Naive B cell (primary cell): ENCODE measurements at regions not wholly inside any gene's neighbourhood (a gene's known extent, or its start where the extent isn't known, plus 50 kb on each side); places are given as distances from the start of the nearest gene placed in this dataset.
A peak's percentile ranks its signal among the peaks of the same experiment; 100 is the strongest.
"Not testable (repeated sequence)": the region's sequence is repeated elsewhere in the genome, so short reads cannot be mapped to it uniquely, and the experiment has no call there.

Experiments
- ATAC-seq, 2 donors: fragments of 150-1000 bp; cut with Tn5 transposase; 2 replicates each; pipeline ENCODE4 v1.10.0; 2021; ENCODE audit warnings: low read depth in 2 of 2, mild to moderate bottlenecking in 2 of 2, moderate library complexity in 2 of 2
- DNase-seq: peaks from one replicate; pipeline ENCODE4 v3.0.0; 2022
- H3K27ac Mint-ChIP-seq, 6 donors: one replicate each; pipeline ENCODE4 v1.8.0; 2020 to 2022; ENCODE audit warnings: mild to moderate bottlenecking in 6 of 6, mixed read lengths in 6 of 6, moderate library complexity in 5 of 6, inconsistent platforms in 2 of 6
- H3K27me3 Mint-ChIP-seq, 3 donors: one replicate each; pipeline ENCODE4 v1.8.0; 2021 to 2022; ENCODE audit warnings: mixed read lengths in 3 of 3, mild to moderate bottlenecking in 1 of 3
- H3K36me3 Mint-ChIP-seq, 2 donors: one replicate each; pipeline ENCODE4 v1.8.0; 2020 to 2022; ENCODE audit warnings: mixed read lengths in 2 of 2, inconsistent platforms in 1 of 2, mild to moderate bottlenecking in 1 of 2
- H3K4me1 Mint-ChIP-seq, 3 donors: one replicate each; pipeline ENCODE4 v1.8.0; 2020 to 2022; ENCODE audit warnings: mixed read lengths in 3 of 3, inconsistent platforms in 1 of 3, mild to moderate bottlenecking in 1 of 3, moderate library complexity in 1 of 3
- H3K4me3 Mint-ChIP-seq, 8 donors: one replicate each; pipeline ENCODE4 v1.8.0; 2020 to 2022; ENCODE audit warnings: mild to moderate bottlenecking in 8 of 8, mixed read lengths in 8 of 8, moderate library complexity in 8 of 8, inconsistent platforms in 2 of 8
- H3K9me3 Mint-ChIP-seq, 7 donors: one replicate each; pipeline ENCODE4 v1.8.0; 2020 to 2022; ENCODE audit warnings: mixed read lengths in 7 of 7, mild to moderate bottlenecking in 5 of 7, inconsistent platforms in 2 of 7, moderate library complexity in 1 of 7

DNA sequence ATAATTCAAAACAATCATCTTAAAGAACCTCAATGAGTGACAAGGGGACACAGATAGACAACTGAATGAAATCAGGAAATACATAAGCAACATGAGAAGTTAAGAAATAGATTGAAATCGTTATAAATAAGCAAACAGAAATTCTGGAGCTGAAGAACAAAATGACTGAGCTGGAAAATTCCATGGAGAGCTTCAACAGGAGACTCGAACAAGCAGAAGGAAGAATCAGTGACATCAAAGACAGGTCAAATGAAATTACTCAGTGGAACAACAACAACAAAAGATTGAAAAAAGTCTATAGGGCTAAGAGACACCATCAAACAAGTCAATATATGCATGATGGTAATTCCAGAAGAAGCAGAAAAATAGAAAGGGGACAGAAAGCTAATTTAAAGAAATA, 89.5 kb upstream of the ALKAL2 start:
- Mint-ChIP-seq H3K4me3 (no peak overlapping the region), H3K36me3 (peaks cover 8 to 28% of the 10 kb centered on the region in 2 donors), H3K27me3 (peaks cover 0 to 50% (median 22%) of the 10 kb centered on the region in 3 donors), H3K9me3 (peaks cover 12 to 22% (median 15%) of the 10 kb centered on the region in 7 donors), H3K4me1 (no peaks in the 10 kb centered on the region), H3K27ac (peak overlapping the region in 1 of 6 donors; percentile 2)
- DNase-seq, result no peak
- ATAC-seq, result no peak

DNA sequence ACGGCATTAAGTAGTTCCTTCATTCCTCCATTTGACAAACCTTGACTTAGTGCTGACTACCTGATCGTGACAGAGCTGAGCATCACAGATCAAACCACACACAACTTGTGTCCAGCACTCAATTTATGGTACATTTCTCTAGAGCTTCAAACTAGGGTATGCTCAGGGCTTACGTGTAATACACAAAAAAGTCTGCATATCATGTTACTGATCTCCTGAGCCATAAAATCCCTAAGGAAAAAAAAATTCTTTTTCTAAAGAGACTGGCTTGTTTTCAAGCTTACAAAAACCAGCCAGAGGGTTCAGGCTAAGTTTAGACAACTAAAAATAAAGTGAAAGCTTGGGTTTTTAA, 88.0 kb upstream of the ALKAL2 start:
- Mint-ChIP-seq H3K27me3 (peaks cover 3 to 55% (median 33%) of the 10 kb centered on the region in 3 donors), H3K27ac (no peak overlapping the region), H3K9me3 (peaks cover 15 to 25% (median 17%) of the 10 kb centered on the region in 7 donors), H3K4me1 (no peaks in the 10 kb centered on the region), H3K36me3 (peaks cover 13 to 31% of the 10 kb centered on the region in 2 donors), H3K4me3 (no peak overlapping the region)
- no peak for DNase-seq
- no peak for ATAC-seq

DNA sequence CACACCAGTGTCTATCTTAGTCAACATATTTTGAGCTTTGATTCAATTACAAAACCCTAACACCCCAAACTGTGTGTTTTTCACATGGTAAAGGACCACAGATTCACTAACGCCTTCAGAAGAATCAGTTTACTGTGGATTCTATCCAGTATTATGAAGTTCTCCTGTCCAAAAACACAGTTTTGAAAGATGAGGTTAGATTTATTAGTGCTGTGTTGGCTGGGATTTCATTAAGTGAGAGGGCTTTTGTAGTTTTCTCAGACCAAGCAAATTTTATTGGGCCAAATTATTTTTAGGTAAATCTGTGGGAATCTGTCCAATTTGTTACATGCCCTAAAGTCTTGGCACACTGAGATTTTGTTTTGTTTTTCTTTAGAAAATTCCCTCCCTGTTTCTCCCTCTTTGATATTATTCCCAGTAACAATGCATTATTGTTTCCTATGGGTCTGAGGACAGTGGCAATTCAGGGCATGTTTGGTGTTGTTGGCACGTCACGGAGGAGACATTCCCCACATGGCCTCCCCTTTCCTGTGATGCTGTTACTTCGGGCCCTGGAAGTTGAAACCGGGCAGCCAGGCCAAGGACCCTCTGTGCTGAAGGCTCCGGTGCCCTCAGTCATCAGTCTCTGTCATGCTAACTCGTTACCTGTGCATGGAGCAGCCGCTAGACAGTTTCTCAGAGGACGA, 87.5 kb upstream of the ALKAL2 start:
- Mint-ChIP-seq H3K36me3 (peaks cover 19 to 35% of the 10 kb centered on the region in 2 donors), H3K27ac (no peak overlapping the region), H3K4me3 (no peak overlapping the region), H3K27me3 (peaks cover 3 to 55% (median 35%) of the 10 kb centered on the region in 3 donors), H3K9me3 (peaks cover 16 to 28% (median 20%) of the 10 kb centered on the region in 7 donors), H3K4me1 (no peaks in the 10 kb centered on the region)
- DNase-seq (no peak), ATAC-seq (no peak)

GRCh38 chr2:368386-368785, 80.5 kb upstream of the ALKAL2 start:
- peaks cover 2 to 19% (median 10%) of the 10 kb centered on the region in 7 donors for H3K9me3 Mint-ChIP-seq
- peaks cover 16 to 21% of the 10 kb centered on the region in 2 donors for H3K36me3 Mint-ChIP-seq
- H3K27me3 Mint-ChIP-seq, result peaks cover 3 to 35% (median 31%) of the 10 kb centered on the region in 3 donors
- DNase-seq (no peak), ATAC-seq (no peak)
- H3K4me1 Mint-ChIP-seq, result no peaks in the 10 kb centered on the region
- H3K27ac Mint-ChIP-seq, result no peak overlapping the region
- no peak overlapping the region for H3K4me3 Mint-ChIP-seq

- peaks cover 3 to 23% (median 22%) of the 10 kb centered on the region in 3 donors for H3K27me3 Mint-ChIP-seq
- no peak for DNase-seq
- H3K27ac Mint-ChIP-seq, result peak overlapping the region in 2 of 6 donors; percentile 65 to 86
- no peak overlapping the region for H3K4me3 Mint-ChIP-seq
- no peaks in the 10 kb centered on the region for H3K4me1 Mint-ChIP-seq
- no peak for ATAC-seq
- peaks cover 16 to 21% of the 10 kb centered on the region in 2 donors for H3K36me3 Mint-ChIP-seq
- peaks cover 2 to 20% (median 10%) of the 10 kb centered on the region in 7 donors for H3K9me3 Mint-ChIP-seq
Measured at GRCh38 chr2:367246-367645, 79.4 kb upstream of the ALKAL2 start.

- peaks cover 0 to 20% (median 19%) of the 10 kb centered on the region in 3 donors for H3K27me3 Mint-ChIP-seq
- peaks cover 2 to 20% (median 8%) of the 10 kb centered on the region in 7 donors for H3K9me3 Mint-ChIP-seq
- no peak for ATAC-seq
- peaks cover 16 to 21% of the 10 kb centered on the region in 2 donors for H3K36me3 Mint-ChIP-seq
- no peak overlapping the region for H3K4me3 Mint-ChIP-seq
- DNase-seq, result no peak
- no peak overlapping the region for H3K27ac Mint-ChIP-seq
- no peaks in the 10 kb centered on the region for H3K4me1 Mint-ChIP-seq
Measured at GRCh38 chr2:366706-367105, 78.8 kb upstream of the ALKAL2 start.

GRCh38 chr2:365367-366275, 77.7 kb upstream of the ALKAL2 start:
- Mint-ChIP-seq H3K9me3 (peaks cover under 1 to 10% (median 5%) of the 10 kb centered on the region in 7 donors), H3K4me1 (no peaks in the 10 kb centered on the region), H3K36me3 (peaks cover 7 to 14% of the 10 kb centered on the region in 2 donors), H3K27me3 (peaks cover 0 to 23% (median 11%) of the 10 kb centered on the region in 3 donors), H3K4me3 (no peak overlapping the region), H3K27ac (peak overlapping the region in 1 of 6 donors; percentile 19)
- ATAC-seq, result no peak
- no peak for DNase-seq

DNA sequence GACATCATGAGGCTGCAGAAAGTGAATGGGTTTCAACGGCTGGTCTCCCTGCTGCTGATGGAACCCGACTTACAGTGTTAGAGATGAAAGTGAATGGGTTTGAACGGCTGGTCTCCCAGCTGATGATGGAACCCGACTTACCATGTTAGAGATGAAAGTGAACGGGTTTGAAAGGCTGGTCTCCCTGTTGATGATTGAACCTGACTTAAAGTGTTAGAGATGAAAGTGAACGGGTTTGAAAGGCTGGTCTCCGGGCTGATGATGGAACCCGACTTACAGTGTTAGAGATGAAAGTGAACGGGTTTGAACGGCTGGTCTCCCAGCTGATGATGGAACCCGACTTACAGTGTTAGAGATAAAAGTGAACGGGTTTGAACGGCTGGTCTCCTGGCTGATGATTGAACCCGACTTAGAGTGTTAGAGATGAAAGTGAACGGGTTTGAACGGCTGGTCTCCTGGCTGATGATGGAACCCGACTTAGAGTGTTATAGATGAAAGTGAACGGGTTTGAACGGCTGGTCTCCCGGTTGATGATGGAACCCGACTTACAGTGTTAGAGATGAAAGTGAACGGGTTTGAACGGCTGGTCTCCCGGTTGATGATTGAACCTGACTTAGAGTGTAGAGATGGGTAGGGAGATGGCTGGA, 76.1 kb upstream of the ALKAL2 start:
- H3K4me1 Mint-ChIP-seq, result no peaks in the 10 kb centered on the region
- DNase-seq, result no peak
- peak overlapping the region in 1 of 8 donors; percentile 11 for H3K4me3 Mint-ChIP-seq
- peaks cover 0 to 28% (median 14%) of the 10 kb centered on the region in 3 donors for H3K27me3 Mint-ChIP-seq
- no peak for ATAC-seq
- H3K9me3 Mint-ChIP-seq, result peaks cover 0 to 13% (median 6%) of the 10 kb centered on the region in 7 donors
- H3K36me3 Mint-ChIP-seq, result peaks cover 5 to 13% of the 10 kb centered on the region in 2 donors
- peak overlapping the region in 1 of 6 donors; percentile 8 for H3K27ac Mint-ChIP-seq

- Mint-ChIP-seq H3K27ac (no peak overlapping the region), H3K4me1 (no peaks in the 10 kb centered on the region), H3K36me3 (peaks cover 5 to 13% of the 10 kb centered on the region in 2 donors)
Measured at GRCh38 chr2:362924-363323, 75.0 kb upstream of the ALKAL2 start.

GRCh38 chr2:360124-360523, 72.2 kb upstream of the ALKAL2 start:
- Mint-ChIP-seq H3K9me3 (peaks cover 0 to 13% (median 6%) of the 10 kb centered on the region in 7 donors), H3K4me1 (no peaks in the 10 kb centered on the region)

More at GRCh38 chr2:362924-363323, 75.0 kb upstream of the ALKAL2 start:
- H3K27me3 Mint-ChIP-seq, result peaks cover 0 to 28% (median 15%) of the 10 kb centered on the region in 3 donors
- ATAC-seq (no peak), DNase-seq (no peak)
- H3K4me3 Mint-ChIP-seq, result no peak overlapping the region
- peaks cover 0 to 13% (median 6%) of the 10 kb centered on the region in 7 donors for H3K9me3 Mint-ChIP-seq

GRCh38 chr2:359047-359446, 71.2 kb upstream of the ALKAL2 start:
- Mint-ChIP-seq H3K9me3 (peaks cover 0 to 10% (median 6%) of the 10 kb centered on the region in 7 donors), H3K27me3 (peaks cover 6 to 24% (median 11%) of the 10 kb centered on the region in 3 donors), H3K4me1 (no peaks in the 10 kb centered on the region), H3K27ac (no peak overlapping the region), H3K36me3 (peaks cover 3 to 6% of the 10 kb centered on the region in 2 donors), H3K4me3 (peak overlapping the region in 1 of 8 donors; percentile 64)
- DNase-seq (no peak), ATAC-seq (no peak)

More at GRCh38 chr2:360124-360523, 72.2 kb upstream of the ALKAL2 start:
- ATAC-seq (no peak), DNase-seq (no peak)
- Mint-ChIP-seq H3K36me3 (peaks cover 5 to 8% of the 10 kb centered on the region in 2 donors), H3K27me3 (peaks cover 4 to 29% (median 9%) of the 10 kb centered on the region in 3 donors), H3K27ac (no peak overlapping the region), H3K4me3 (no peak overlapping the region)

- H3K36me3 Mint-ChIP-seq, result no peaks in the 10 kb centered on the region
- H3K9me3 Mint-ChIP-seq, result peaks cover 0 to 7% (median 0%) of the 10 kb centered on the region in 7 donors
- H3K4me3 Mint-ChIP-seq, result no peak overlapping the region
- no peak overlapping the region for H3K27ac Mint-ChIP-seq
- no peak for DNase-seq
- H3K27me3 Mint-ChIP-seq, result peaks cover 6 to 18% (median 9%) of the 10 kb centered on the region in 3 donors
- ATAC-seq, result no peak
- H3K4me1 Mint-ChIP-seq, result no peaks in the 10 kb centered on the region
Measured at GRCh38 chr2:357811-358210, 69.9 kb upstream of the ALKAL2 start.

- H3K4me1 Mint-ChIP-seq, H3K9me3 Mint-ChIP-seq, H3K4me3 Mint-ChIP-seq, H3K36me3 Mint-ChIP-seq, ATAC-seq, DNase-seq, H3K27ac Mint-ChIP-seq: not testable (repeated sequence)
- peaks cover 6 to 18% (median 9%) of the 10 kb centered on the region in 3 donors for H3K27me3 Mint-ChIP-seq
Measured at GRCh38 chr2:356304-356703, 68.4 kb upstream of the ALKAL2 start.
